ENCODE measurements at regions not wholly inside any gene's neighbourhood (a gene's known extent, or its start where the extent isn't known, plus 50 kb on each side); places are given as distances from the start of the nearest gene placed in this dataset.

GRCh38 chr5:171521679-171522078, 102.2 kb downstream of the FGF18 start:
- no peak for TF ChIP-seq POLR2AphosphoS5 (IDR thresholded peaks at IDR 0.05; ENCODE audit: low read depth, low read length)
- TF ChIP-seq POLR2A (IDR thresholded peaks at IDR 0.05; ENCODE audit: control extremely low read depth in 1 of 2, low read depth in 2 of 2, low read length in 2 of 2), result no peak
- TF ChIP-seq RAD21 (IDR thresholded peaks at IDR 0.05 in 1 of 2, conservative IDR thresholded peaks at IDR 0.05 in 1 of 2; ENCODE audit: low read depth in 2 of 2, low read length in 2 of 2), result no peak
- no peak for TF ChIP-seq CTCF (IDR thresholded peaks at IDR 0.05; ENCODE audit: control extremely low read depth in 1 of 3, insufficient read depth in 1 of 3, low read depth in 1 of 3, low read length in 3 of 3)
- no peak for TF ChIP-seq GABPA (IDR thresholded peaks at IDR 0.05; ENCODE audit: borderline replicate concordance, insufficient read depth, low read length)
- no peak for TF ChIP-seq SUZ12 (IDR thresholded peaks at IDR 0.05; ENCODE audit: low read length)
- no peak for TF ChIP-seq RFX5 (IDR thresholded peaks at IDR 0.05; ENCODE audit: borderline replicate concordance, low read depth, low read length)
- TF ChIP-seq CHD2 (IDR thresholded peaks at IDR 0.05; ENCODE audit: low read length), result no peak
- TF ChIP-seq EP300 (IDR thresholded peaks at IDR 0.05; ENCODE audit: borderline replicate concordance in 1 of 2, low read depth in 2 of 2, low read length in 2 of 2), result no peak
- no peak for TF ChIP-seq SP1 (IDR thresholded peaks at IDR 0.05; ENCODE audit: low read depth, low read length)
- TF ChIP-seq EZH2 (IDR thresholded peaks at IDR 0.05; ENCODE audit: low read depth, low read length, severe bottlenecking), result no peak
- no peak for TF ChIP-seq YY1 (IDR thresholded peaks at IDR 0.05; ENCODE audit: low read depth, low read length)

All from H1 (cell line).